Renal pelvis (tissue), 1 donor: ENCODE measurements at regions not wholly inside any gene's neighbourhood (a gene's known extent, or its start where the extent isn't known, plus 50 kb on each side); places are given as distances from the start of the nearest gene placed in this dataset.
A peak's percentile ranks its signal among the peaks of the same experiment; 100 is the strongest.
"Not testable (repeated sequence)": the region's sequence is repeated elsewhere in the genome, so short reads cannot be mapped to it uniquely, and the experiment has no call there.

ENCODE experiments used
- DNase-seq: peaks from one replicate; pipeline ENCODE4 v3.0.0-alpha.2; 2013

DNA sequence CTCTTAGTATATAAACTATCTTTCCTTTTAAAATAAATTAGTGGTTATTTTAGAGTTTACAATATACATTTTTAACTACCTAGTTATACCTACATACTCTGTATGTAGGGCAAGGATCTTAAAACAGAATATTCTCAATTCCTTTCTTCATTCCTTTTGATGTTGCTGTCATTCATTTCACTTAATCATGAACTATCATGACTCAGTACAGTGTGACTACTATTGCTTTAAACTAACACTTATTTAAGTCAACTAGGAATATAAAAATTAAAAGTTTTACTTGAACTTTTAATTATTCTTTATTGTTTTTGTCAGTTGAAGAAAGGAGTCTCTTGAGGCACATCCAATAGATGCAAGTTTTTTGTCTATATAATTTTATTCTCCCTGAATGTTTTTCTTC lies 726.4 kb downstream of the BRINP3 start:
- DNase-seq = no peak

DNA sequence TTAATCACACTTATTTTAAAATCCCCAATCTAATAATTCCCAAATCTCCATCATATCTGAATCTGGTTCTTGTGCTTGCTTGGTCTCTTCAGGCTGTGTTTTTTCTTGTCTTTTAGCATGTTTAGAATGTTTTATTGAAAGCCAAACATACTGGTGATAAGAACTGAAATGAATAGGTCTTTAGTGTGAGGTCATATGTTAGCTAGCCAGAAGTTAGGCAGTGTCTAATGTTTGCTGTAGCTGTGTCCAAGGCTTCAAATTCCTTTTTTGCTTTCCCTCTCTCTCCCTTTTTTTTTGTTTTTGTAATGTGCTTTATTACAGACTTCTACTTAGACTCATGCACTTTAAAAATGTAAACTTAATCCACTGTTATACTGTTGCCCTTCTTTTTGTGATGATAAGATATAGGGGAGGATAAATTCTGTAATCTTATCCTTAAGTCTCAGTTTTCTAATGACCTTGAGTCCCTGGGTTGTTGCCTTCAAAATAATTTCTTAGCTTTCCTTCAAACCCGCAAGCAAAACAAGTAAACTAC lies 725.1 kb downstream of the BRINP3 start:
- peak; percentile 7 for DNase-seq

DNA sequence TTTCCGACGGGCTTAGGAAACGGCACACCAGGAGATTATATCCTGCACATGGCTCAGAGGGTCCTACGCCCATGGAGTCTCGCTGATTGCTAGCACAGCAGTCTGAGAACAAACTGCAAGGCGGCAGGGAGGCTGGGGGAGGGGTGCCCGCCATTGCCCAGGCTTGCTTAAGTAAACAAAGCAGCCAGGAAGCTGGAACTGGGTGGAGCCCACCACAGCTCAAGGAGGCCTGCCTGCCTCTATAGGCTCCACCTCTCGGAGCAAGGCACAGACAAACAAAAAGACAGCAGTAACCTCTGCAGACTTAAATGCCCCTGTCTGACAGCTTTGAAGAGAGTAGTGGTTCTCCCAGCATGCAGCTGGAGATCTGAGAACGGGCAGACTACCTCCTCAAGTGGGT lies 722.6 kb downstream of the BRINP3 start:
- DNase-seq = not testable (repeated sequence)

DNA sequence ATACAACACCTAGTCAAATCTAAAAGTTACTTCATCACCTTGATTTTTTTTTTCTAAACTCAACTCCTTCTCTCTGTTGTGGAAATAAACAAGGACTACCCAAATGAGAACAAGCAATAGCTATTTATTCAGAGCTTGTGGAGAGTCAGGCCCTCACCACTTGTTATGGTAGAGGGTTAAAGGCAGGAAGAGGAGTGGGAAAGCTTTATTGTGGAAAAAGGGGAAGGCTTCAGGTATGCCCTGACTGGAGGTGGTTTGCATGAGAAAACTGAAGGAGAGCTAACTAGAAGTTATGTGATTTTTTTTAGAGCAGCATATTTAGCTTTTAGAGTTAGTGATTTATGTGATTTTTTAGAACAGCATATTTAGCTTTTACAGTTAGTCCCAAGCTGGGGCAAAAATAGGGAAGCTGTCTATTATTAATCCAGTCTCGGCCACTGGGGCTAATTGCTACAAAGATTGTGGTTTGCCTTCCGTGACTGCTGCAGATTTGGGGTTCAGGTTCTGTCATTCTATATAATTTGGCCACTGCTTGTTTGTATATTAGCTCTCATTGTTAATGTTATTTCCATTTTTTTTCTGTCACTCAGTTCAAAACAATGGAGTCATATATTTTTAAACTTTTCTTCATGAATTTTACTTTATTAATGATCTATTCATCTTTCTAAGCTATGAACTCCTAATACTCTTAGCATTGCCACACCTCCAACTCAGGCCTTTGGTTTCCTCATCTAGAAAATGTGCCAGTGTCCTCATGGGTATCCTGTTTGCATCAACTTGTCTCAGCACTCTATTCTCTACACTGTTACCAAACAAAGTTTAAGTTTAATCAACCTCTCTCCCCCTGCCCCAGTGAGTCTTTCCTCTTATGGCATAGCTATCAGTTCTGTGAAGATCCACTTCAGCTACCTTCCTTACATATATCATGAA lies 713.0 kb downstream of the BRINP3 start:
- DNase-seq = no peak

DNA sequence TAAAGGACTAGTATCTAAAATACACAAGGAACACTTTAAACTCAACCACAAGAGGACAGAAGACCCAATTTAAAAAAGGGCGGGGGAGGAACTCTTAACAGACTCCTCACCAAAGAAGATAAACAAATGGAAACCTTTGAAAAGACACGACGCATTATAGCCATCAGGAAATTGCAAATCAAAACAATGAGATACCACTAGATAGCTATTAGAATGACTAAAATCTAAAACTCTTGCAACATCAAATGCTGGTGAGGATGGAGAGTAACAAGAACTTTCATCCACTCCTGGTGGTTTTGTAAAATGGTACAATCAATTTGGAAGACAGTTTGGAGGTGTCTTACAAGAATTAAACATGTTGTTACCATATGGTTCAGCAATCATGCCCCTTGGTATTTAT lies 708.2 kb downstream of the BRINP3 start:
- DNase-seq = no peak

DNA sequence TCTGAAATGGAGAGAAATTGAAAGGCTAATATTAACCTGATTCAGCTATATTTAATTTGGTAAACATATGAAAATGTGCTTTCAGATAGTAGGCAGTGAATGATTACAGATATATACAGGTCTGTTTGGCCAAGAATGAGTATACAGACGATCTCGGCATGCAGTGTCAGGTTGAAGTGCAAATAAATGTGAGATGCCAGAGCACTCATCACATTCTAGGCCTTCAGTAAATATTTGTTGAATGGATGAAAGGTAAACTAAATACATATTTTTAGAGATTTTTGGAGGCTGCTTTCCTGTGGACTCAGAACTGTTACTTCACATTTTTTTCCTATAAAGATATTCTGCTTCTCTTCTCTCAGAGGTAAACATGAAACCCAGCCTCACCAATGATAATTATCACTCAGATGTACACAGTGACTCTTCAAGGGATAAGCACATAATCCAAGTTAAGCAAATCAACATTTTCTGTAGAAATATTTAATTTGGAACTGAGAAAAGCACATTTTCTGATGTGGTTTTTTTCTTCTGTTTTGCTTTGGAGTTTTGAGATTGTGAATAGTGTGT lies 702.9 kb downstream of the BRINP3 start:
- no peak for DNase-seq

DNA sequence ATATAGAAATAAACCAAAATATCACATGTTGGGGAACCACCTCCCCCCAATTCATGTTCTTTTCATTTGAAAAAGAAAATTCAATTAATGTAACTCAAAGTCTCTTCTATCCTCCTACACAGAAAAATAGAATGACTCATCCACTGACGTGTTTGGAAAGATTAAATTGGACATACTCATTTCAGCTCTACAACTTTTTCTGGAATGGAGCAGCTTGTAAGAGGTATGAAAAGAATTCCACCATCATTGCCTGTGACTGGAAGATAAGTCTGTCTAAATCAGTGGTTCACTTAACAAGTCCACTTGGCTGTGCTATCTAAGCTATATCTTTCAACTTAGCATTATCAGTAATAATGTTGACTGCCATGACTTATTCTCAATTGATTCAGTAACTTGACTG lies 702.3 kb downstream of the BRINP3 start:
- DNase-seq = no peak

DNA sequence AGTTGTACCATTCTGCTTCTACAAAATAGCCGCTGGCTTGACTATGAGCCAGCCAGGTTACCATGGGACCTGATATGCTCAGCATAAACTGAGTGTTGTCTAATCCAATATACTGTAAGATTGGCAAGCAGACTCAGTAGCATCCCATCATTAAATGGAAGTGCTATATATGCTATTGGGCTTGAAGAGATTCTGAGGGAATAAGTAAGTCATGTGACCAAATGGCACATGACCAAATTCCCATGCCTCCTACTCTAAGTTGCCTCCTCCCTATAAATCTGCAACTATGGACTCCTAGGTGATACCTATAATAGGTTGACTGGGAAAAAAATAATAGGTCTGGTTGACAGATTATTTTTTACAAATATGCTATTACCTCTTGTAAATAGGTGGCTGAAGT lies 698.6 kb downstream of the BRINP3 start:
- no peak for DNase-seq

DNA sequence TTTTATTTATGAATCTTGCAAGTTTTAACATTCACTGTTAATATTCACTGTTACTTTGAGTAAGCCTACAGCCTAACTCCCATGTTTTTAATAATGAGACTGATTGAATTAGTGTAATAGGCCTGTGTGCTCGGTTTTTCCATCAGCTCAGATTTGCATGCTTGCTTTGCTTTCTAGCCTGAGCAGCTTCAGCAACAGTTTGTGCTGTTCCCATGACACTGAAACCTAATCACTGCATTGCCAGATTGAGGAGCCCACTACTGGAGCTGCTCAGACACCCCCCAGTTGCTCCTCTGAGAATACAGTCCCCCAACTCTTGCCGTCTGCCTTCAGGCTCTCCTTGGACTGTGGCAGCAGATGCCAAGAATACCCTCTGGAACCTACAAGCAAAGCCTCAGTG lies 695.4 kb downstream of the BRINP3 start:
- DNase-seq = peak; percentile 14

DNA sequence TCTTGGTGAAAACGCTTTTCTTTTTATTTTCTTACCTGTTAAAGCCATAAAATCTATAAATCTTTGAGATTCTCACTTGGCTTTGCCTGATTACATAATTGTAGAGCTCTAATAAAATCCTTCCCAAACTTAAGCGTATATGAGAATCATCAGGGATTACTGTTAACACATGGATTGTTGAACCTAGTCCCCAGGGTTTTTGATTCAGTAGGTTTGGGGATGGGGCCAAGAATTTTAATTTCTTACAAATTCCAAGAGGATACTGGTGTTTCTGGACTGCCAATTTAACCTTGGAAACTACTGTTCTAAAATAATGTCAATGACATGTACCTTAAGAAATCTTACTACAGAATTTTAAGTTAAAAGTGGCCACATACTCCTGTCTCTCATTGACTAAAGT lies 694.2 kb downstream of the BRINP3 start:
- DNase-seq = no peak

DNA sequence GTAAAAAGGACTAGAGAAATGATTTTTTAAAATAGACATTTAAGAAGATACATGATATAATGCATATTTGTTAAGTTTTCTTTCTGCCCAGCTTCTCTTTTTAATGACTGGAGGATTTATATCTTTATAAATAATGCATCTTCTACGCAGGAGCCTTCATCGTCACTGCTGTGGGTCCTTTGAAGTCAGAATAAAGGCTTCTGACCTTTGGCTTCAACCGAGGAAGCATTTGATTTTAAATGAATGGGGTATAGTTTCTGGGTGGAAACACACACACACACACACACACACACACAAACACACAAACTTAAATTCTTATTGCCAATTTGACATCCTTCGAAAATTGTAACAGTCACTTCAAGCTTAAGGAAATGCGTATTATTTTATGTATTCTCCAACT lies 690.9 kb downstream of the BRINP3 start:
- DNase-seq = no peak

DNA sequence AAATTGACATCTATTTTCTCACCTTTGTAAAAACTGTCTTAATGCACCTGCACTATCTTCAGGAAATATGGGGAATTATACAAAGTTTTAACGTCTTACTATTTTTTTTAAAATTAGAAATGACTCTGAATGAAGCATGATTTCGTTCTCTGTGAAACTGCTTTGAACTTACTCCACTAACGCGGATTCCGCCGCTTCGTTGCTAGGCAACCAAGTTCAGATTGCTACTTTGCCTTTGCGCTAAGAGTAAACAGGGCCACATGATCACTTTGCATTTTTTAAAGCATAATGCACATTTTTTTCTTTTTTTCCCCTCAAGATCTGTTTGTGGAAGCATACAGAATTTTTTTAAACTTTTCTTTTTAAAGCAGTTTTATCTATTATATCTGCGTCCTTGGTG lies 690.5 kb downstream of the BRINP3 start:
- DNase-seq = peak; percentile 21

DNA sequence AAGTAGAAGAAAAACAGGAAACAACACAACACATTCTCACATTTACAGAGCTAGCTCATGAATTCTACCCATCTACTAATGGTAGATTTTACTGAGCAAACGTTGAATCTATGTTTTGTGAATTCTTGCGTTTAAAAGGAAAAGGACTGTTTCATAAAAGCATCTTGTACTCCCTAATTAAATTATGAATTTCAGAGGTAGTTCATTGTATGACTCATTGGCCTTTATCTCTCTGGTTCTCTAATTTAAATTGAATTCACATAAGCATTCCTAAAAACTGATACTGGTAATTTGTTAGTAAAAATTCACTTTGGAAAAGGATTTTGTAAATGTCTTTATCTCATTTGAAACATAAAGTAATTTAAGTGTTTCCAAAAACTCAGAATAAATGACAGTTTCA lies 687.3 kb downstream of the BRINP3 start:
- no peak for DNase-seq

DNA sequence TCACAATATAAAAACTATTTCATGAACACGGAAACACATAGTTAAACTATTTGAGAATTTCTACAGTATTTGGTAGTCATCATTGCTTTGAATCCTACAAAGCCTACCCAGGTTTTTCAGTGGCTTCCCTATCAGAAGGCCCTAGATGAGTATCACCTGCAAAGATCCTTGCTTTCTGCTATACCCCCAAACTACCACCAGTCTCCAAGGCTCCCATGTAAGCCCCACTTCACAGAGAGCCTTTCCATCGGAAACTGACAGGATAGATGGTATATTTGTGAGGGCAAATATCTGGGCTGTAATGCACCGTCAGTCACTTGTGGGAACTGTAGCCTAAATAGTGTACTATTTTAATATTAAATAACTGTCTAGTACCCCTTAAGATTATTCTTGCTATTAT lies 674.3 kb downstream of the BRINP3 start:
- no peak for DNase-seq

DNA sequence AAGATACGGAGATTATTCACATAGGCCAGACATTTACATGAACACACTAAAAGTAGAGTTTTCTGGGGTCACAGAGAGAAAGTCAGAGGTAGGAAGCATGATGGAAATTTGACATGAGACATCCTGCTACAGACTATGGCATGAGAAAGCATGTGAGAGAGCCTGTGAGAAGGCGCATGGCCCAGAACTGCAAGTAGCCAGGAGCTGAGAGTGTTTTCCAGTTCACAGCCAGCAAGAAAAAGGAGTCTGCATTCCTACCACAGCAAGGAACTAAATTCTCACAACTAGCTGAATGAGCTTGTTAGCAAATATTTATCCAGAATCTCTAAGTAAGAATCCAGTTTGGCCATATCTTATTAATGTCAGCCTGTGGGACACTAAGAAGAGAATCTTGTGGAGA lies 673.3 kb downstream of the BRINP3 start:
- no peak for DNase-seq

DNA sequence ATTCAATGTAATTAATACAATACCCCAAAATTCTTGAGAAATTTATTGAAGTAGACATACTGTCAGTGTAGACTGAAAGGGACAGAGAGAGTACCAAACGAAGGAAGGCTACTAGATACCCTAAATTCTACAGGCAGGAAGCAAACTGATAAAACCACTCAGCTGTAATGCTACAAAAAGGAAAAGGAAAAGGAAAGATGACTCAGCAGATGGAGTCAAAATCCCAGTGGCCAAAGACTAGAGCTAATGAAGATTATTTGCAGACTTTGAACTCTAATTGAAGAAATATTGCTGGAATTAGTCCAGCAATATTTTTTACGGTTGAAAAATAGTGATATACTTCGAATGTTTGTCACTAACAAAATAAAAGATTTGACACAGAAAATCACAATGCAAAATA lies 671.9 kb downstream of the BRINP3 start:
- no peak for DNase-seq

DNA sequence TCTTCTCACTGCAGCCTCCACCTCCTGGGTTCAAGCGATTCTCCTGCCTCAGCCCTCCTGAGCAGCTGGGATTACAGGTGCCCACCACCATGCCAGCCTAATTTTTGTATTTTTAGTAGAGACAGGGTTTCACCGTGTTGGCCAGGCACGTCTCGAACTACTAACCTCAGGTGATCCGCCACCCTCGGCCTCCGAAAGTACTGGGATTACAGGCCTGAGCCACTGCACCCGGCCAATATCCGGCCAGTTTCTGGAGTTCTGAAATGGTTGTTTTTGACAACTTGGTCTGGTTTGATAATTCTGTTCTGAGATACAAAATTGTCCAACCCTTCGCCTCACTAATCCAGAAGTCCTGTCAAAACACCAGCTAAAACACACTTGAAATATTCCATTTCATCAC lies 667.0 kb downstream of the BRINP3 start:
- not testable (repeated sequence) for DNase-seq

DNA sequence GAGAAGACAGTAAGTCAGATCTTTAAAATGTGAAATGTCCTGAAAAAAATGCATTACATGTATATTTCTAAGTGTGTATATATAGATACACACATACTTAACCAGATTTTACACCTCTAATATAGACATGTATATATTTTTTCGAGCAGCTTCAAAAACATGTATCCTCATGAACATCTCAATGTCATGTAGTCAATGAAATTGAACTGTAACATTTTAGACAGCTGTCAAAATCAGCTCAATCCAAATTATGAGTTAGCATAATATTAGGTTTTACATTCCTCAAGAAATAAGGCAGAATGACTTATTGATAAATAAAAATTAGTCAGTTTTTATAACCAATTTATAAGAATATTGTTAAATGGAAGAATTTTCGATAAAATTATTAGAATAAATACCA lies 665.7 kb downstream of the BRINP3 start:
- DNase-seq = no peak

DNA sequence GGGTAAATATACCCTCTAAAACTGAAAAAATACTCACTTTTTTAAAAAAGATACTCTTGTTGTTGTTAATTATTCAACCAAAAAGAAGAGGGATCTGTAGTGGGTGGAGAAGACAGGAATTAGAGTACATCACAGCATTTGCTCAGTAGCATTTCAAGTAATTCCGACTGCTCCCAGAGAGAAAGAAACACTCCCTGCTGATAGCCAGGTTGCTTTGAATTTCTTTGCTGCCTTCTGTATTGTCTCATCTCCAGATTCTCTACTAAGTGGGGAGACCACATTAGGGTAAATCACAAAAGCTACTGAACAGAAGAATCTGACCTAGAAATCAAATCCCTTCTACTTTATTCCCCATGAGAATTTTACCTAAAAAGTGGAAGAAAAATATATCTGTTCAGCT lies 661.1 kb downstream of the BRINP3 start:
- no peak for DNase-seq

DNA sequence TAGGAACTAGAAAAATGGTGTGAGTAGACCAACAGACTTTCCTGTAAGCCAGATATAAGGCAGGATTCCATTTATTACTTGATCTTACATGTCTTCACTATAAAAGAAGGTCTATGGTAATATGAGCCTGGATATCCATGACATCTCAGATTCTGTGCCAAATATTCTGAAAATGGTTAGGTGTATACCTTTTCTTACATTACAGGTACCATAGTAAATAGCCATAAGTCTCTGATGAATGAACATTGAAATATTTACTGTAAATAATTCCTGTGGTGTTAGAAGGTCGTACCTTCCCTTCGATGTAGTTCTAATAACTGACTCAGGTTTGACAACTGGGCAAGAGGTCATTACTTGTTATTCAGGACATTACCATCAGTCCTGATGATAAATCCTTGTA lies 657.9 kb downstream of the BRINP3 start:
- no peak for DNase-seq

DNA sequence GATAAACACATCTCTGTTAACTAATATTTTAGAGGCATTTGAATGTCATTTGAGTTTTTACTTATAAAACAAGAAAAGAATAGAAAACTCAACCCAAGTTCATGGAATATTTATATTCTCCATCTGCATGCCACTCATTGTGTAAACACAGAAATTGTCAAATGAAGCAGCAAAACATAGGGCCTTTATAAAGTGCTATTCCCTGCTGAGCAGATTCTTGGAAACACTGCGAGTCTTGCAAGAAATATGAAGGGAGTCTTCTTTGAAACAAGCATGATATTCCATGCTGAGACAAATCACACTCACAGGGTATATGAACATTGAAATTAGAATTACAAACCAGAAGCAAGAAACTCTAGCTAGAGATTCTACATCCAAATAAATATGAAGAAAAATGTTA lies 655.8 kb downstream of the BRINP3 start:
- no peak for DNase-seq

DNA sequence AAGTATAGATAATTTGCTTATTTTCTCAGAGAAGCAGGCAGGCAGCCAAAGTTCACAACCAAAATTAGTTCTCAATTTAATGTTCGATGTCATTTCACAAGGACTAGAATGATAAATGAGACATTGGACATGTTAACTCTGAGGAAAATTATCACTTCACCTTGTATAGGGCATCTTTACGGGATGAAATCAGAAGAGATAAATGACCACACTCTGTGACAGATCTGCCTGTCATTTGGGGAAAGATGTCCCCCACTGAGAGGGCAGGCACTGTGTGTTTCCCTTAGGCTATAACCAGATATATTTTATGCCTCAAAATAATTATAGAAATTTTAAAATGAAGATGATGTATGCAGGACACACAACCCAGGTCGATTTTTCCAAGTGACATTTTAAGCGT lies 642.9 kb downstream of the BRINP3 start:
- DNase-seq = no peak

DNA sequence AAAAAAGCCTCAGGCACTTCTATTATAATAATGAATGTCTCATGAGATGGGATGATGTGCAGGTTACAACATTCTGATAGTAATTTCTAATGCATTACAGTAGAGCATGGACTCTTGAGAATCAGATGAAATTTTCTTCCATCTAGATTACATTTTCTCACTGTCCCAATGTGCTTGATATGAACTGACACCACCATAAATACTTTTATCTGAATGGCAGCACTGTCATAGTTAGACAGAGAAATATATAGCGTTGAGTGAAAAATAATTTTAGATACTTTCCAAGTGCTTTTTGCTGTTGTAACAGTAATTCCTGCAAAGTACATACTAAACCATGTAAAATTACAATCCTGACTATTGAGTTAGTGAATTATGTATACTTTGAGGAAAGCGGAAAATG lies 630.1 kb downstream of the BRINP3 start:
- DNase-seq = no peak
